ENCODE measurements at regions not wholly inside any gene's neighbourhood (a gene's known extent, or its start where the extent isn't known, plus 50 kb on each side); places are given as distances from the start of the nearest gene placed in this dataset.

- TF ChIP-seq MAZ (IDR thresholded peaks at IDR 0.05; ENCODE audit: borderline replicate concordance, low read depth, low read length) (no peak), ELK1 (IDR thresholded peaks at IDR 0.05; ENCODE audit: borderline replicate concordance, low read depth, low read length) (no peak), RFX5 (IDR thresholded peaks at IDR 0.05; ENCODE audit: low read depth, low read length) (no peak), FOS (IDR thresholded peaks at IDR 0.05; ENCODE audit: low read depth, low read length) (no peak), CHD1 (IDR thresholded peaks at IDR 0.05; ENCODE audit: low read depth, low read length) (no peak), MAFK (IDR thresholded peaks at IDR 0.05; ENCODE audit: low read depth, low read length) (no peak), SMC3 (IDR thresholded peaks at IDR 0.05; ENCODE audit: low read depth, low read length) (no peak), RAD21 (IDR thresholded peaks at IDR 0.05; ENCODE audit: low read length) (no peak), MXI1 (IDR thresholded peaks at IDR 0.05; ENCODE audit: borderline replicate concordance, low read depth, low read length) (no peak), BHLHE40 (IDR thresholded peaks at IDR 0.05; ENCODE audit: low read depth, low read length) (no peak), POLR2A (IDR thresholded peaks at IDR 0.05; ENCODE audit: low read depth, low read length) (no peak), NFE2L2 (IDR thresholded peaks at IDR 0.05; ENCODE audit: low read depth, low read length) (no peak)
- H3K27me3 ChIP-seq (ENCODE audit: control insufficient read depth, insufficient read depth, low read length), result no peaks in the 10 kb centered on the region
- no peaks in the 10 kb centered on the region for H4K20me1 ChIP-seq (ENCODE audit: insufficient read depth, low read length)
- no peak overlapping the region for H4K91ac ChIP-seq (ENCODE audit: insufficient read depth, low read depth, low read length)
- H3K4me2 ChIP-seq (ENCODE audit: low read depth, low read length), result no peak overlapping the region
- H3K79me1 ChIP-seq (ENCODE audit: low read depth in 1 of 2, low read length in 2 of 2), result no peaks in the 10 kb centered on the region
- no peak overlapping the region for H3K4me3 ChIP-seq (ENCODE audit: insufficient read depth, low read depth, low read length)
- H2BK120ac ChIP-seq (ENCODE audit: low read depth, low read length), result no peak overlapping the region
- H3K36me3 ChIP-seq (ENCODE audit: control insufficient read depth, insufficient read depth, low read length), result no peaks in the 10 kb centered on the region
- H4K8ac ChIP-seq (ENCODE audit: low read depth in 2 of 2, low read length in 2 of 2), result no peak overlapping the region
- H2BK20ac ChIP-seq (ENCODE audit: low read depth, low read length), result no peak overlapping the region
- H2AFZ ChIP-seq (replicated peaks; ENCODE audit: low read length, poor library complexity), result no peak overlapping the region
- H4K5ac ChIP-seq (ENCODE audit: low read depth, low read length), result no peak overlapping the region
- dilution Hi-C loops (cut with HindIII; ENCODE audit: low sequenced_read_pairs, unreplicated experiment), result no loop called here
- CTCF ChIA-PET, result interaction anchor here (0.6 kb wide), 1 partner anchor 45 kb away, joined by 3 read pairs; no protein-coding TSS in a partner anchor
- H2AK9ac ChIP-seq (replicated peaks; ENCODE audit: low read depth, low read length, poor library complexity), result no peak overlapping the region
- intact Hi-C loops (cut with micrococcal nuclease), result no loop called here
- DNase-seq (no peak), ATAC-seq (ENCODE audit: low read depth) (no peak)
- H3K9me1 ChIP-seq (ENCODE audit: insufficient read depth, low read length), result no peaks in the 10 kb centered on the region
- no CpG with 5 or more reads among the region's 3 CpGs for WGBS, 2 experiments (ENCODE audit: extremely low coverage in 2 of 2, insufficient read length in 1 of 2)
- H3K14ac ChIP-seq (replicated peaks; ENCODE audit: low read depth, low read length), result no peak overlapping the region
- H3K9me3 ChIP-seq (ENCODE audit: control insufficient read depth, insufficient read depth, low read length), result peaks cover 7% of the 10 kb centered on the region; the same call in 1 of the 2 replicates
- H3K18ac ChIP-seq (ENCODE audit: low read depth, low read length), result no peak overlapping the region
- in situ Hi-C loops (cut with MboI; ENCODE audit: low sequenced_read_pairs), result no loop called here
- no TSS peak for BruUV-seq (replicated peaks)
- no peak overlapping the region for H3K56ac ChIP-seq (ENCODE audit: extremely low read depth, insufficient read depth, low read length)
- POLR2A ChIA-PET (ENCODE audit: unreplicated experiment), result no interaction called here
- no peak overlapping the region for H3K4ac ChIP-seq (ENCODE audit: low read depth, low read length)
- H3K23ac ChIP-seq (ENCODE audit: low read depth, low read length), result no peak overlapping the region
- no peak overlapping the region for H2BK5ac ChIP-seq (ENCODE audit: low read depth, low read length, poor library complexity, severe bottlenecking)
- no peak overlapping the region for H2BK15ac ChIP-seq (ENCODE audit: low read depth, low read length)
- no peak overlapping the region for H3K9ac ChIP-seq (ENCODE audit: low read depth, low read length)
- no peaks in the 10 kb centered on the region for H3K4me1 ChIP-seq (ENCODE audit: control insufficient read depth, insufficient read depth, low read length)
- no peak overlapping the region for H2AK5ac ChIP-seq (ENCODE audit: low read depth, low read length)
- no peak overlapping the region for H3K27ac ChIP-seq (ENCODE audit: insufficient read depth, low read length)
Observed at GRCh38 chr9:10806868-10807267, 194.1 kb upstream of the PTPRD start.

All from IMR-90 (cell line).